ENCODE measurements at regions not wholly inside any gene's neighbourhood (a gene's known extent, or its start where the extent isn't known, plus 50 kb on each side); places are given as distances from the start of the nearest gene placed in this dataset.
"Not testable (repeated sequence)": the region's sequence is repeated elsewhere in the genome, so short reads cannot be mapped to it uniquely, and the experiment has no call there.

DNA sequence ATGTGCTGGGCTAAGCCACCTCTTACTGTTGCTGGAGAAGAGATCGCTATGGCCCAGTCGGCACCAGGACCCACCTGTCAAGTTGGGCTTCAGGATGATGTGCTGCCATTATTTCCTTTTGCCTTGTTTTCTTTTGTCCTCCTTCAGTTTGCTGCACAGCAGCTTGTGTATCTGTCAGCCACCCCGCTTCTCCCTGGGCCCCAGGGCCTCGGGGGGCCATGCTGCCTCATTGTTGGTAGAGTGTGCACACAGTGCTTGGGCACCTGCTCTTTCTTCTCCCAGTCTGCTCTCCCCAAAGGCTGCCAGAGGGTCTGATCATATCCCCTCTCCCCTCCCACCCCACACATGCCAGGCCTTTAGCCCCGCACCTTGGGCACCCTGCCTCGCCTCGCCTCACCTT, 185.5 kb upstream of the ATP10A start:
- TF ChIP-seq, protein P1, sequence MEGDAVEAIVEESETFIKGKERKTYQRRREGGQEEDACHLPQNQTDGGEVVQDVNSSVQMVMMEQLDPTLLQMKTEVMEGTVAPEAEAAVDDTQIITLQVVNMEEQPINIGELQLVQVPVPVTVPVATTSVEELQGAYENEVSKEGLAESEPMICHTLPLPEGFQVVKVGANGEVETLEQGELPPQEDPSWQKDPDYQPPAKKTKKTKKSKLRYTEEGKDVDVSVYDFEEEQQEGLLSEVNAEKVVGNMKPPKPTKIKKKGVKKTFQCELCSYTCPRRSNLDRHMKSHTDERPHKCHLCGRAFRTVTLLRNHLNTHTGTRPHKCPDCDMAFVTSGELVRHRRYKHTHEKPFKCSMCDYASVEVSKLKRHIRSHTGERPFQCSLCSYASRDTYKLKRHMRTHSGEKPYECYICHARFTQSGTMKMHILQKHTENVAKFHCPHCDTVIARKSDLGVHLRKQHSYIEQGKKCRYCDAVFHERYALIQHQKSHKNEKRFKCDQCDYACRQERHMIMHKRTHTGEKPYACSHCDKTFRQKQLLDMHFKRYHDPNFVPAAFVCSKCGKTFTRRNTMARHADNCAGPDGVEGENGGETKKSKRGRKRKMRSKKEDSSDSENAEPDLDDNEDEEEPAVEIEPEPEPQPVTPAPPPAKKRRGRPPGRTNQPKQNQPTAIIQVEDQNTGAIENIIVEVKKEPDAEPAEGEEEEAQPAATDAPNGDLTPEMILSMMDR (IDR thresholded peaks at IDR 0.05; ENCODE audit: insufficient read depth, missing control alignments): no peak
- FAIRE-seq: no peak
- no peak for DNase-seq (ENCODE audit: insufficient read length, low spot score)

DNA sequence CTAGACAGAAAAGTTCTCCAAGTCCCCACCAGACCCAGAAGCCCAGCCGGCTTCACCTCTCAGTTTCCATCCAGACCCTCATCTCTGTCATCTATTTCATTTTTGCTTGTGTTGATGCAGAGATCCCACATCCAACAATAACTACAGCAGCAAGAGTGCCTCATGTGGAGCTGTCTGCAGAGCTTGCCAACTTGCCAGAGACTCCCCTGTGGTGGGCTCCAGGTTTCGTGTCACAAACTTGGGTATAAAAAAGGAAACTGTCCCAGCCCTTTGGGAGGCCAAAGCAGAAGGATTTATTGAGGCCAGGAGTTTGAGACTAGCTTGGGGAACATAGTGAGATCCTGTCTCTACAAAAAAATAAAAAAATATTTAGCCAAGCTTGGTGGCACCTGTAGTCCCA, 182.4 kb upstream of the ATP10A start:
- FAIRE-seq (no peak), DNase-seq (ENCODE audit: insufficient read length, low spot score) (no peak)
- TF ChIP-seq, protein P1 (IDR thresholded peaks at IDR 0.05; ENCODE audit: insufficient read depth, missing control alignments): no peak

DNA sequence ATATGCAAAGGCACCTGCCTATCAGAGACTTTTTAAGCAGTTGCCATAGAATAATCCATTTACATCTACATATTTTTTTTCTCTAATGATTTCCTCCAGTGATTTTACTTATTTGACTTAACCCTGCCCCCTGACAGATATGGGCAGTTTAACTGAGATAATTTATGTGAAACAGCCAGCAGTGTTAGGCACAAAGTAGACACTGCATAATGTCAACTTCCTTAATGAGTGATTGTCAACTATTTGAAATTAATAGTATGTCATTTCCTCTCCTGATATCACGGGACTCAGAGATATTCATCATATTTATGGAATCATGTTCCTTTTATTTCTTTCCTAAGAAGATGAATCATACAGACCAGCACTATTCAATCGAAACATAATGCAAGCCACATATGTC, 179.9 kb upstream of the ATP10A start:
- DNase-seq (ENCODE audit: insufficient read length, low spot score): no peak
- FAIRE-seq: no peak
- TF ChIP-seq, protein P1 (IDR thresholded peaks at IDR 0.05; ENCODE audit: insufficient read depth, missing control alignments): no peak

DNA sequence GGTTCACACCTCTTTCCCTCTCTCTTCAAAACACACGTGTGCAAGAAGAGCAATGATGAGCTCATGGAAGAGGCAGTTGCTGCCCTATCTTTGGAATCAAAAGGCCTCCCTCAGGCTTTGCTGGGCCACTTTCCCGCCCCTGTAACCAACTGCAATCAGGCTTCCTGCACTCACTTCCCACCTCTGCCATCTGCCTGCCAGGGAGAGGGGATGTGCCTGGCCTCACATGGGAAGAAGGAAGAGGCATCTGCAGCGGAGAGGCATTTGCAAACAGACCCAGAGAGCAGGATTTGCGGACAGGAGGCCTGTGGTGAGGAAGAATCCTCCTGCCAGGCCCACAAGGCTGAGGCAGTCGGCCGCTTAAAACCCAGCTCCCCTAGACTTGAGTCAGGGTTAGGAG, 175.6 kb upstream of the ATP10A start:
- FAIRE-seq (no peak), DNase-seq (ENCODE audit: insufficient read length, low spot score) (no peak)
- TF ChIP-seq, protein P1 (IDR thresholded peaks at IDR 0.05; ENCODE audit: insufficient read depth, missing control alignments): no peak

DNA sequence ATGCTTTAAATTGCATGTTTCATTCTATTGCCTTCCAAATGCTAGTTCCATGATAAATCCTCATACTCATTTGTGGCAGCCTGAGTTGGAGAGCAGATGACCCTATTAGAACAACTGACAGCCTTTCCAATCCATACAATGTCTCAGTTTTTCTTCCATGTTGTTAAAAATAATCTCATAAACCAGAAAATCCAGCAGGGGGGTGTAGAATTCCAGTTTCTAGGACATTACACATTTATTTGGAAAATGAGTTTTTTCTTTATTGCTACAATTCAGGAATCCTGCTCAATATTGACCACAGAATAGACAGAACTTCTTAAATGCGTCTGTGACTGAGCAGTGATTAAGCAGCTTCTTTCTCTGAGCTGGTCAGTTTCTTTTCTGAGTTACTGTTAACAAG, 174.2 kb upstream of the ATP10A start:
- DNase-seq (ENCODE audit: insufficient read length, low spot score): no peak
- TF ChIP-seq, protein P1 (IDR thresholded peaks at IDR 0.05; ENCODE audit: insufficient read depth, missing control alignments): peak; percentile 18
- no peak for FAIRE-seq

DNA sequence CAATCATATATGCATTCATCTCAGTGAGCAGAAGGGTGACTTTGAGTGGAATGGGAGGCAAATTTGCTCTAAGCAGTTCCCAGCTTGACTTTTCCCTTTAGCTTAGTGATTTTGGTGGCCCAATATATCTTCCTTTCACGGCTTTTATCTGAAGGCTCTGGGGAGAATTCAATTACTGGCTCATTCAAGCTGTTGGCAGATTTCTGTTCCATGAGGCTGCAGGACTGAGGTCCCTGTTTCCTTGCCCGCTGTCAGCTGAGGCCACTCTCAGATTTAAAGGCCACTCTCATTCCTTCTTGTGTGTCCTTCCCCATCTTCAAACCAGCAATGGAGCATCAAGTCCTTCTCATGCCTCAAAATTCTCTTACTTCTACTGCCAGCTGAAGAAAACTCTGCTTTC, 170.4 kb upstream of the ATP10A start:
- TF ChIP-seq, protein P1 (IDR thresholded peaks at IDR 0.05; ENCODE audit: insufficient read depth, missing control alignments): no peak
- no peak for FAIRE-seq

DNA sequence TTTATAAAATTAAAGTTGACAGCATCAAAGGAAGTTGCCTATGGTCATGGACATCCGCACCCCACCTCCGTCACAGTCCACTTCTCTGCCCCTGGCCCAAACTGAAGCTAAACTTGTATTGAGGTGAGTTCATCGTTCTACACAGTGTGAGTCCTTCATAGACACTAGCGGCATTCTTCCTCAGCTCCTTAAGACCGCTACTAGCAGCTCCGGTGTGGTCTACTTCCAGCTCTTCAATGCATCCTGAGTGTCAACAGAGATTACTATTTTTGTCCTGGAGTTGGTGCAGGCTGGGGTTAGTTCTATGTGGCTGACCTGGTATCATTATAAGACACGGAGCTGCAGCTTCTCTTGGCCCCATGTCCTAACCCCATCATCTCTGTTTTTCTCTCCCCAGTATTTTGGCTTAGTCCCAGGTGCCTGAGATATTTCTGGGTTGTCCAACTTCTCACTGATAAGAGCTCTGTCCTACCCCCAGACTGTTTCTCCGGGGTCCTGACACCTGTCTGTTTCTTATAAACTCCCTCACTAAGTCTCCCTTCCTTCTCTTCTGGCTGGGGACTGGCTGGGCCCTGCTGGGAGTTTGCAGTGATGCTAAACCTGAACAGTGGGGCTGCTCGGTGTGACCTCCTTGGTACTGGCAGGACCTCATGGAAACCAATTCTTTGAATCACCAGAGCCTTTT, 169.2 kb upstream of the ATP10A start:
- TF ChIP-seq, protein P1 (IDR thresholded peaks at IDR 0.05; ENCODE audit: insufficient read depth, missing control alignments): no peak
- no peak for FAIRE-seq

More for the DNA sequence above, 170.4 kb upstream of the ATP10A start:
- DNase-seq (ENCODE audit: insufficient read length, low spot score): no peak

DNA sequence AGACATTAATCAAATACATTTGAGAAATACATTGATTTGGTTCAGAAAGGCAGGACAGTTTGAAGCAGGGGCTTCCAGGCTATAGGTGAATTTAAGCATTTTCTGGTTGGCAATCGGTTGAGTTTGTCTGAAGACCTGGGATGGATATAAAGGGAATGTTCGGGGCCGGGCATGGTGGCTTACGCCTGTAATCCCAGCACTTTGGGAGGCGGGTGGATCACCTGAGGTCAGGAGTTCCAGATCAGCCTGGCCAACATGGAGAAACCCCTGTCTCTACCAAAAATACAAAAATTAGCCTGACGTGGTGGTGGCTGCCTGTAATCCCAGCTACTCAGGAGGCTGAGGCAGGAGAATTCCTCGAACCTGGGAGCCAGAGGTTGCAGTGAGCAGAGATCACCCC, 166.5 kb upstream of the ATP10A start:
- not testable (repeated sequence) for FAIRE-seq

More for the DNA sequence above, 169.2 kb upstream of the ATP10A start:
- DNase-seq (ENCODE audit: insufficient read length, low spot score): no peak

More for the DNA sequence above, 166.5 kb upstream of the ATP10A start:
- DNase-seq (ENCODE audit: insufficient read length, low spot score): not testable (repeated sequence)
